ENCODE measurements at regions not wholly inside any gene's neighbourhood (a gene's known extent, or its start where the extent isn't known, plus 50 kb on each side); places are given as distances from the start of the nearest gene placed in this dataset.

- no peak for DNase-seq (ENCODE audit: low read depth)
Measured at GRCh38 chr12:77497647-77498046, 333.0 kb upstream of the NAV3 start.

GRCh38 chr12:77496714-77497113, 334.0 kb upstream of the NAV3 start:
- DNase-seq (ENCODE audit: low read depth), result no peak

GRCh38 chr12:77494296-77494695, 336.4 kb upstream of the NAV3 start:
- no peak for DNase-seq (ENCODE audit: low read depth)

GRCh38 chr12:77493302-77494168, 337.2 kb upstream of the NAV3 start:
- peak; percentile 22 for DNase-seq (ENCODE audit: low read depth)

GRCh38 chr12:77492536-77492935, 338.2 kb upstream of the NAV3 start:
- DNase-seq (ENCODE audit: low read depth), result no peak

GRCh38 chr12:77489331-77489970, 341.2 kb upstream of the NAV3 start:
- DNase-seq (ENCODE audit: low read depth), result no peak

GRCh38 chr12:77488041-77488620, 342.6 kb upstream of the NAV3 start:
- peak; percentile 17 for DNase-seq (ENCODE audit: low read depth)

GRCh38 chr12:77486872-77487271, 343.8 kb upstream of the NAV3 start:
- DNase-seq (ENCODE audit: low read depth), result no peak

GRCh38 chr12:77485961-77486854, 344.5 kb upstream of the NAV3 start:
- DNase-seq (ENCODE audit: low read depth), result no peak

- DNase-seq (ENCODE audit: low read depth), result no peak
Measured at GRCh38 chr12:77481687-77482086, 349.0 kb upstream of the NAV3 start.

- no peak for DNase-seq (ENCODE audit: low read depth)
Measured at GRCh38 chr12:77477907-77478533, 352.7 kb upstream of the NAV3 start.

- DNase-seq (ENCODE audit: low read depth), result no peak
Measured at GRCh38 chr12:77471801-77472200, 358.9 kb upstream of the NAV3 start.

- DNase-seq (ENCODE audit: low read depth), result no peak
Measured at GRCh38 chr12:77469578-77470333, 360.9 kb upstream of the NAV3 start.

- no peak for DNase-seq (ENCODE audit: low read depth)
Measured at GRCh38 chr12:77442633-77443032, 377.3 kb upstream of the E2F7 start.

GRCh38 chr12:77439749-77440148, 374.4 kb upstream of the E2F7 start:
- no peak for DNase-seq (ENCODE audit: low read depth)

- DNase-seq (ENCODE audit: low read depth), result no peak
Measured at GRCh38 chr12:77438644-77439043, 373.3 kb upstream of the E2F7 start.

- DNase-seq (ENCODE audit: low read depth), result no peak
Measured at GRCh38 chr12:77437206-77437605, 371.8 kb upstream of the E2F7 start.

- no peak for DNase-seq (ENCODE audit: low read depth)
Measured at GRCh38 chr12:77435446-77436091, 370.2 kb upstream of the E2F7 start.

GRCh38 chr12:77433799-77434198, 368.4 kb upstream of the E2F7 start:
- peak; percentile 60 for DNase-seq (ENCODE audit: low read depth)

- peak; percentile 3 for DNase-seq (ENCODE audit: low read depth)
Measured at GRCh38 chr12:77429426-77429825, 364.1 kb upstream of the E2F7 start.
